ENCODE measurements at regions not wholly inside any gene's neighbourhood (a gene's known extent, or its start where the extent isn't known, plus 50 kb on each side); places are given as distances from the start of the nearest gene placed in this dataset.

DNA sequence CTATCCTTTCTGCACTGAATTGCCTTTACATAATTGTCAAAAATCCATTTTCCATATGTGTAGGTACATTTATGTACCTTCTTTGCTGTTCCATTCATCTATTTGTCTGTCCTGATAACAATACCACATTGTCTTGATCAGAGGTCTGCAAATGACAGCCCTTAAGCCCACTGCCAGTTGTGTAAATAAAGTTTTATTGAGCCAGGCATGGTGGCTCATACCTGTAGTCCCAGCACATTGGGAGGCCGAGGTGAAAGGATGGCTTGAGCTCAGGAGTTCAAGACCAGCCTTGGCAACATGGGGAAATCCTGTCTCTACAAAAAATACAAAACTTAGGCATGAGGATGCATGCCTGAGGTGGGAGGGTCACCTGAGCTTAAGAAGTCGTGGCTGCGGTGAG, 121.0 kb downstream of the TFCP2L1 start:
- Mint-ChIP-seq H3K9me3 (peaks cover 4% of the 10 kb centered on the region), H3K36me3 (ENCODE audit: insufficient read depth) (peaks cover 2% of the 10 kb centered on the region), H3K4me3 (no peak overlapping the region), H3K27me3 (ENCODE audit: low read depth) (peaks cover 2% of the 10 kb centered on the region), H3K4me1 (ENCODE audit: low read depth) (no peaks in the 10 kb centered on the region)
- no peak for DNase-seq
- ATAC-seq: no peak

DNA sequence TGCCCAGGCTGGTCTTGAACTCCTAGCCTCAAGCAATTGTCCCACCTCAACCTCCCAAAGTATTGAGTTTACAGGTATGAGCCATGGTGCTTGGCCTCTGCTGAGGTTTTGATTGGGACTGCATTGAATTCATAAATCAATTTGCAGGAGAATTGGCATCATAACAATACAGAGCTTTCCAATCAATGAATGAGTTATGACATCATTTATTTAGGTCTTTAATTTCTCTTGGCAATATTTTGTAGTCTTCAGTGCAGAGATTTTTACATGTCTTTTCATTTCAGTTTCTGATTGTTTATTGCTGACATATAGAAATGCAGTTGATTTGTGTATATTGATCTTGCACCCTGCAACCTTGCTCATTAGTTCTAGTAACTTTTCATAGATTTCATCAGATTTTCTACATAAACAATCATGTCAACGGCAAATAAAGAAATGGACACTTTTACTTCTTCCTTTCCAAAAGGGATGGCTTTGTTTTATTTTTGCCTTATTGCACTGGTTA, 119.9 kb downstream of the TFCP2L1 start:
- H3K4me3 Mint-ChIP-seq: no peak overlapping the region
- no peak for DNase-seq
- peaks cover 2% of the 10 kb centered on the region for H3K36me3 Mint-ChIP-seq (ENCODE audit: insufficient read depth)
- no peaks in the 10 kb centered on the region for H3K4me1 Mint-ChIP-seq (ENCODE audit: low read depth)
- H3K9me3 Mint-ChIP-seq: peaks cover 8% of the 10 kb centered on the region
- ATAC-seq: no peak
- peaks cover 5% of the 10 kb centered on the region for H3K27me3 Mint-ChIP-seq (ENCODE audit: low read depth)
